GM12878 (cell line): ENCODE measurements at regions not wholly inside any gene's neighbourhood (a gene's known extent, or its start where the extent isn't known, plus 50 kb on each side); places are given as distances from the start of the nearest gene placed in this dataset.

ENCODE experiments used
- POLR2A ChIP-seq: IDR thresholded peaks from 2 replicates; pipeline ENCODE4 v1.6.1; 2011; ENCODE audit warnings: low read depth, mild to moderate bottlenecking, low read length
- TF ChIP-seq, protein P1 (sequence below), 3 experiments: IDR thresholded peaks in 2 of 3; conservative IDR thresholded peaks in 1 of 3; 2 replicates each; pipeline ENCODE4 v1.5.1; 2011; ENCODE audit warnings: low read depth in 3 of 3, low read length in 3 of 3, mild to moderate bottlenecking in 3 of 3, control low read depth in 2 of 3, moderate library complexity in 2 of 3, inconsistent platforms in 1 of 3, mixed read lengths in 1 of 3; ENCODE audit not compliant: control insufficient read depth in 2 of 3, insufficient read depth in 1 of 3; ENCODE audit errors: extremely low read depth in 1 of 3

DNA sequence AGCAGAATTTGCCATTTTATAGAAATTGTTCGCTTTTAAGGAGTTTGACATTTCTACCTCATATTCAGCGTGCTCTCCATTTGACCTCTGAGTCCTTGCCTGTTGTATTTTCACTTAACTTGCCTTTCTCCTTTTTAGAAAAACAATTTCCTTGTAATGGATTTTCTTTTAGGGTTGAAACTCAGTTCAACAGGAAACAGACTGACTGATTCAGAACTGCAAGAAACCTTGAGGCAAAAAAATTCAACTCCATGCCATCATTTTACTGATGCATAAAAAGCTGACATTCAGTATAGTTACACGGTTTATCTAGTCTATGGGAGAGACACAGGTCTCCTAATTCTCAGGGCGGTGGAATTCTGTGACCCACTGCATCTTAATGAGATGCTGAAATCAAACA lies 59.8 kb downstream of the MRPS30 start:
- TF ChIP-seq, protein P1, sequence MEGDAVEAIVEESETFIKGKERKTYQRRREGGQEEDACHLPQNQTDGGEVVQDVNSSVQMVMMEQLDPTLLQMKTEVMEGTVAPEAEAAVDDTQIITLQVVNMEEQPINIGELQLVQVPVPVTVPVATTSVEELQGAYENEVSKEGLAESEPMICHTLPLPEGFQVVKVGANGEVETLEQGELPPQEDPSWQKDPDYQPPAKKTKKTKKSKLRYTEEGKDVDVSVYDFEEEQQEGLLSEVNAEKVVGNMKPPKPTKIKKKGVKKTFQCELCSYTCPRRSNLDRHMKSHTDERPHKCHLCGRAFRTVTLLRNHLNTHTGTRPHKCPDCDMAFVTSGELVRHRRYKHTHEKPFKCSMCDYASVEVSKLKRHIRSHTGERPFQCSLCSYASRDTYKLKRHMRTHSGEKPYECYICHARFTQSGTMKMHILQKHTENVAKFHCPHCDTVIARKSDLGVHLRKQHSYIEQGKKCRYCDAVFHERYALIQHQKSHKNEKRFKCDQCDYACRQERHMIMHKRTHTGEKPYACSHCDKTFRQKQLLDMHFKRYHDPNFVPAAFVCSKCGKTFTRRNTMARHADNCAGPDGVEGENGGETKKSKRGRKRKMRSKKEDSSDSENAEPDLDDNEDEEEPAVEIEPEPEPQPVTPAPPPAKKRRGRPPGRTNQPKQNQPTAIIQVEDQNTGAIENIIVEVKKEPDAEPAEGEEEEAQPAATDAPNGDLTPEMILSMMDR (IDR thresholded peaks at IDR 0.05 in 2 of 3, conservative IDR thresholded peaks at IDR 0.05 in 1 of 3; ENCODE audit: control insufficient read depth in 2 of 3, extremely low read depth in 1 of 3, insufficient read depth in 1 of 3, low read depth in 3 of 3, low read length in 3 of 3): no peak
- no peak for TF ChIP-seq POLR2A
